HG03457 (cell line): ENCODE measurements at regions not wholly inside any gene's neighbourhood (a gene's known extent, or its start where the extent isn't known, plus 50 kb on each side); places are given as distances from the start of the nearest gene placed in this dataset.
"Not testable (repeated sequence)": the region's sequence is repeated elsewhere in the genome, so short reads cannot be mapped to it uniquely, and the experiment has no call there.

Experiments
- ATAC-seq: cut with Tn5 transposase; IDR thresholded peaks from one replicate; pipeline ENCODE4 v1.9.1; 2021; ENCODE audit warnings: moderate number of reproducible peaks; ENCODE audit not compliant: unreplicated experiment

DNA sequence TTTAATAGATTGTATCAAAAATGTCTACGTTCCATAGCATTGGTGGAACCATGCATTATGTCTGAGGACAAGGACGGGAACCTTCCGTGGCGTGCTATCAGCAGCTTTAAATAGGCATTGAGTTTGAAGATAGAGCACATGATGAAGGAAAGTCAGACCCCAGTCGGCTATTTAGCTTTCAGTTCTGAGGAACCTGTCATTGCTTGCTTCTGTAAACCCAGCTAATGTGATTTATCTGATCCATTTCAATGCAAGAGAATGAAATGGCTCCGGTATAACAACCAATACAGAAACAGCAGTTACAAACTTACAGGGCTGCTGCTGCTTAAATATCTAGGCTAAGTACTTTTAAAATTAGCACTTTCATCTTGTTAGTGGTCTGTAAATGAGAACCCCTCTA, 503.3 kb downstream of the RNF144A start:
- no peak for ATAC-seq

DNA sequence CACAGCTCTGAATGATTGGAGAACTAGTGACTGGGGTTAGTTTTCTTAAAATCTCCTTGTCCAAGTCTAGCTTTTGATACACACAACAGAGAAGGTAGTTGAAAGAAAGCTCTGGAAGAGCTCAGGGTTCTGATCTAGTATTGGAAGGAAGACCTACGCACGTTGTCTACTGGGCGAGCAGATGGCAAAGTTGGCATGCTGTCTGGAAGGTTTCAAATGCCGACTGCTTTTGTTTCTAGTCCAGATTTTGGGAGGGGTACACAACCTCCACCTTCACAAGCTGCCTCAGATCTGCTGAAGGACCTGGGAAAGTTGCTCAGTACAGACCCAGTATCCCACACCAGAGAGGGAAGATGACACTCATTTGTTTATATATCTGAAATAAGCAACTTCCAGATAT, 507.3 kb downstream of the RNF144A start:
- ATAC-seq, result no peak

DNA sequence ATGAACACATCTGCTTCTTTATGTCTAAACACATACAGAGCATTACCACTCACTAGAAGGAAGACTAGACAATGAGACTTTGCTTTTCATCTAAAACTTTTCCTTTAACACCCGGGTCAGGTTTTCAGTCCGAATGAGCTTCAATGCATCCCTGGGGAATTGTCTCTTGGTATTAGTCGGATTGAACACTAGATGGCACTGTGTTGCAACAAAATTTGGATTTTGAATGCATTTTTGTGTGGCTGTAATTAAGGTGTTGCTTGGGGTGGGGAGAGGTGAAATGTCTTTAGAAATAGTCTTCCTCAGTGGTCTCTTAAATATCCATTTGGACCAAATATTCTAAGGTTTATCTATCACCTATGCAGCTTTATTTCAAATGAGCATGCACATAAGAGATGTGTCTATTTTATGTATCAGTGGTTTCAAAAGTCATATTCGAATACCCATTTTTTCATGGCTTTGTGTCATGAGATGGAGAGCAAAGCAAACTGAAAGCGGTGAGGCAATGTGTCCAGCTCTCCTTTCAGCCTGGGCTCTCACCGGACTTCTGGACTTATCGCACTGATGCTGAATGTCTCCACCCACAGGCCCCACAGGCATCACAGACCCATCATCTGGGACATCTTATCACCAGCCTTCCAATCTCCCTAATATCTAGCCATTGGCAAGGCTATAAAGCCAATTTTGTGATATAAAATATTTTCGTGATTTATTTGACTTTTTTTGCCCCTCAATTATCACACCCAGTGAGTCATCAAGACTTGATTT, 510.3 kb downstream of the RNF144A start:
- ATAC-seq, result no peak

DNA sequence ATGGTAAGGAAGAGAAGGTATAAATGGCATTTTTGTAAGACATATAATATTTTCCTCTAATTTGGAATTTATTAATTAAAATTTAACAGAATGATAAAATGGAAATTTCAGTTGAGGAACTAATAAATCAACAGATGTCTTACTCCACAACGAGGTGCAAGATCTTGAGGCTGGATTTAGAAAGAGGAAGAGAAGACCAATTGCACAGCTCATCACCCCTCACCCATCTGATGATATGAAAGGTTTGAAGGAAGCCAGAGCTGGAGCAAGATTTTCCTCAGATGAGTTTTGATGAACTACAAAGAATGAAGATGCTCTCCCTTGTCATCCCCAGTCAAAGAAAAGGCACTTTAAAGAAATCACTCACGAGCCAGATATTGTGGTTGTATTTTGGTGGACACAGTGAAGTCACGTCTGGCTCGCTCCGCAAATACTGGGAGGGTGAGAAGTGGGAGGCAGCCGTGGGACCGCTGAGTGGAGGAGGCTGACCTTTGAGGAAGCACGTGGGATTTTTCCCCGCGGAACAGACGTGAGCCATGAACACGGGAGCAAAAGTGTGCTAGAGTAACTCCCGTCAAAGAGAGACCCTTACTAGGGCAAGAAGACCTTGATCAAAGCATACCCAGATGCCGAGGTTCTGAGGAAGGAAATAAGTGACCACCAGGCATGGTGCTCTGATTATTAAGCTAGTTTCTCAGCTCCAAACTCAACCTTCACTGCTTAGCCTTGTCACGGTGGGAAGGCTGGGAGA, 511.4 kb downstream of the RNF144A start:
- ATAC-seq, result no peak

DNA sequence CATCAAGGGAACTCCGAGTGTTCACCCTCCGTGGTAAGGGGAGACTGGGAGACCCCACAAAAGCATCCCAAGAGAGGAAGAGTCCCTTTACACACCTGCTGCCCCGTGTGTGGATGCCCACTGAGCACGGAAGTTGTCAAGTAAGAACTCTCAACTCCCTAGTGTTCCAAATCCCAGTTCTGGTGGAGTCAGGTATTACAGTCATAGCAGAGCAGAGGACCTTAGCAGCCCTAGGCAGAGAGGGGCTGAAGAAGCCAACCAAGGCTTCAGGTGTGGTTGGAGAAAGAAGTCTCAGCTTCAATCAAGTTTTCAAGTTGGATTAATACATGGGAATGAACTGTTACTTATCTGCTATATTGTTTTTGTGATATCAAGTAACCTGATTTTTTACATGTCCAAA, 512.5 kb downstream of the RNF144A start:
- no peak for ATAC-seq

DNA sequence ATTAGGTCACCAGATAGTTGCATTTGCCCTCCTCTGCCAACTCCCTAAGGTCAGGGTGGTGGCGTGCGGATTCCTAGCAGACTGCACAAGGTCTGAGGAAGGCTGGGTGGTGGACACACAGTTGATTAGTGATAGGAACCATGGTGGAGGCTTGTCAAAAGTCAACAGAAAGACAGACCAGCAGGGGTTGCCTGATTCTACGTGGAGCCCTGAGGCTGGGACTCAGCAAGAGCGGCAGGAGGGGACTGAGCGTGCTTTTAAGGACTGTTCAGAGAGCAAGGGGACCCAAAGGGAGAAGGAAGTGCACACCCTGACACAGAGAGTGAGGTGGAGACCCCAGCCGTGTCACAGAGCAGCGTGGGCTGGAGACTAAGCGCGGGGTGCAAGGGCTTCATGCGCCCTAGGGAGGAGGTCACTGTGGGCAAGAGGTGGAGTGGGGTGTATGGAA, 513.2 kb downstream of the RNF144A start:
- ATAC-seq, result no peak

DNA sequence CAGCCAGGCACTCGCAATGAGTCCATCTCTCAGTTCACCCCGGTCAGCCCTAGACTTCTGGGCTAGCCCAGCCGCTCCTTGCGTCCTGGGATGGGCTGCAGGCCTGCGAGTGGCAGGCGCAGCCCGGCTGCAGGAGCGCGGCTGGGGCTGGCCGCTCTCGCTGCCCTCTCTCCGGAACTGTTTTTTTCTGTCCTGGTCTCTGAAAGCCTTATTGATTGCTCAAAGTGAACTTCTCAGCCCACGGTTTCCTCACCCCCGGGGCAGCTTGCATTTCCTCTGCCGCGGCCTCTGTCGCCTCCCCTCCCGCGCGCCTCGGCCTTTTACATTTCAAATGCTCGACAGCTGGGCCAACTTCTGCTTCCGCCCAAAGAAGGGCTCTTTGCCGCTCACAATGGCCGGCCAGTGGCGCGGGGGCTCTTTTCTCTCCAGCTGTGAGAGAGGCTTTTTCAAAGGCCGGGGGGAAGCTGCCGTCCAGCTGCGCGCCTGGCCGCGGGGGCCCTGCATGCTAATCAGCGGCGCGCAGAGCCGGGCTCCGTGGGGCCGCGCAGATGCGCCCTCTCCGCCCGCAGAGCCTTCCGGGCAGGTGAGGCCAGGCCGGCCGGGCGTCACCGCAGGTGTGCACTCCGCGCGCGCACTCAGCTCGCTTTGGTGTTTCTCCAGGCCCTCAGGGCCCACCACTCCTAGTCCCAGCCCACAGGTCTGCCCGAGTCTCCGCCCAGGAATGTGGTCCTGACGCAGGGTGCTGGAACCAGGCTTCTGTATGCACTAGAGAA, 513.8 kb downstream of the RNF144A start:
- ATAC-seq, result no peak

DNA sequence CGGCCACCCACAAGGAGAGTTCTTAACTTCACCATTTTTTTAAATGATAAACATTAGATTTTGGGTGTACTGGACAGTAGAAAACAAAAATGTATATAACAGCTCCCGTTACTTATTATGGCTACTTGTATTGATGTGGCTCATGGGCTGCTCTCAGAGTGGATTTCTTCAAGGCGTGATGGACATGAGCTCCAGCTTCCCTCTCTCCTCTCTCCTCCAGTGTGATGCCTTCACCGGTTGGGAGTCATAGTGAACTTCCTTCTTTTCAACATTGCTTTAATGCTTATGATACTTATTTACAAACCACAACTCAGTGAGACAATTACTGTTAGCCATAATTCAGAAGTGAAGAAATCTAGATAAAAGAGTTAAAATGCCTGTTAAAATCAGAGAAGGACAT, 515.2 kb downstream of the RNF144A start:
- no peak for ATAC-seq

DNA sequence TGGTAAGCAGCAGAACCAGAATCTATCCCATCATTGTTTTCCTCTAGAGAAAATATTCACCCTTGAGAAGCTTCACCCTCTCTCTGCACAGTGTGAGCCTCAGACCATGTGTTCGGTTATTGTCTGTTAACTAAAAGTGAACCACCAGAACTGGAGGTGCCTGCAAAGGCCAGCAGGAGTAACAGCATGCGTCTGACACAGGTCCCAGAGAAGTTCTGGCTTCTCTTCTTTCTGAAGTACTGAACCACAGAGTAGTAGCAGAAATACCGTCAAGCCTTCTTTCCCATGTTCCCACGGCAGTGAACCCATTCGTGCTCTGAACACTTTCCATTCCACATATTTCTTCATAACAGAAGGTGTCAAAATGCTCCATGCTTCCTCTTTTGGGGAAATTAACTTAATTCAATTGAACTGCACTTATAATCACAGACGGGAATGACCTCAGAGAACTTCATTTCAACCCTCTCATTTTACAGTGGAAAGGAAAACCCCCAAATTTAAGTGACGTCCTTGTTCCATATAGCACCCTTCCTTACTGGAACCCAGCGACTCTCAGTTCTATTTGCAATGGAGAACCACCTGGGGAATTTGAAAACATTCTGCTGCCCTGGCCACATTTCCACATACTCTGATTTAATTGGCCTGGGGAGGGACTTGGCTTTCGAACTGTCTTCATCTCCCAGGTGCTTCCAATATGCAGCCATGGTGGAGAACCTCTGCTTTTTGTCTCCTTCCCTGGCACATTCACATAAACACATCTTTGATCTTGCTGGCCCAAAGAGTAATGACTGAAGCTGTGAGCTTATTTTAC, 519.1 kb downstream of the RNF144A start:
- ATAC-seq, result no peak

DNA sequence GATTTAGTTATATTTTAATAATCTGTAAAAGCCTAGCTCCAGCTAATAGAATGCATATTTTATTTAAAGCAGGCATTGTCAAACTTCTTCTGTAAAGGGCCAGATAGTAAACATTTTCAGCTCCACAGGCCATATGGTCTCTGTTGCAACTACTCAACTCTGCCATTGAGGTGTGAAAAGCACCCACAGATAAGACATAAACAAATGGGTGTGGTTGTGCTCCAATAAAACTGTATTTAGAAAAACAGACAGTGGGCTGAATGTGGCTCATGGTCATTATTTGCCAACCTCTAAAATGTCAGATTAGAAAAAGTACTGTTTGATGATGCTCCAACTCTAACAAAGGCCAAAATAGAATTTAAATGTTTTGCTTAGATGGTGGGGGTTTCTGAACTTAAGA, 519.9 kb downstream of the RNF144A start:
- no peak for ATAC-seq

DNA sequence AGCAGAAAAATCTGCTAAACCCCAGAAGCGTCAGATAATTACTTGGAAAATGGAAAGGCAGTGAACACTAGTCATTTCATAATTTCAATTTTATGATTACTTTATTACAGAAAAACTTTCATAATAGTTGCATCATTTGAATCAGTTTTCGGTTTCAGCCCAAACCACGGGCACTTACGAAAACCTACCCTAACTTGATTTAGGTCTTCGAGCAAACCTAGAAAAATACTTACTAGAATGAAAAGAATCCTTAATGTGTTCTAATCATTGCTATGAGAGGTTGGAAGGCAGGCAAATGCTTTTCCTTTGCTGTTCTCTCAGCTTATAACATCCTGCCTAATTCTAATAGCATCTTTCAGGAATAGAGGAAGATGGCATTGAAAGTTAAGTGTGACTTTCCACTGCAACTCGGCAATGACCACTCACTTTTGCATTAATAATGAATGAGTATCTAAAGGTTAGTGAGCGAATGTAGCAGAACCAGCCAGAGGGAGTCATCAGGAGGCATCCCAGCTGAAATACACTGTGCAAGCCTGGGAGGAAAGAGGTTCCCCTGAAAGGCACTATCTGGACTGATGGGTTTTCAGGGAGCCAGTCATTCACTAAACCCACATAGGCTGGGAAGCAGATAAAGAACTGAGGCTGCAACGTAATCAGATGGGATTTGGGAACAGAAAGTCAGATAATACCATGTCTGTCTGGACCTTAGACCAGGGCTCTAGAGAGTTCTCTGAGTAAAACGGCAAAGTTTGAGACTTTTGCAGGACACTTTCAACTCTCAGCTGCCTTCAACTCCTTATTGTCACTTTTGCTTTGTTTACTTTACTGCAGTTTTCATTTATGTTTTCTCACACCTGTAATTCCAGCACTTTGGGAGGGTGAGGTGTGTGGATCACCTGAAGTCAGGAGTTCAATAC, 520.8 kb downstream of the RNF144A start:
- ATAC-seq, result no peak

DNA sequence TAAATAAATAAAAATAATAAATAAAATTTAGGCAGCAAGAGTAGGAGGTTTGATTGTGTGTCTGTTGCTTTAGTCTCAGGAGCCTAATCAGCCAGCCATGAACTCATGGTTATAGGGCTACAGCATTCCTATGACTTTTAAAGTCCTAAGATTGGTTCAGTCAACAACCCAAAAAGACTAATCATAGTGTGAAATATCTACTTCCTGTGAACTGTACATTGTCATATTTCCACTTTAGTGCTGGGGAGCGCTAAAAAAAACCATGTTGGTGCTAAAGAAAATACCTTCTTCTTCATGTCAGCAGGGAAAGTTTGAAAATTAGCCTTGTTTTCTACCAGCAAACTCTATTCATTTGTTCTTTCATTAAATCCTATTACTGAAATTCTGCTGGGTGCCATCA, 521.6 kb downstream of the RNF144A start:
- ATAC-seq, result no peak

DNA sequence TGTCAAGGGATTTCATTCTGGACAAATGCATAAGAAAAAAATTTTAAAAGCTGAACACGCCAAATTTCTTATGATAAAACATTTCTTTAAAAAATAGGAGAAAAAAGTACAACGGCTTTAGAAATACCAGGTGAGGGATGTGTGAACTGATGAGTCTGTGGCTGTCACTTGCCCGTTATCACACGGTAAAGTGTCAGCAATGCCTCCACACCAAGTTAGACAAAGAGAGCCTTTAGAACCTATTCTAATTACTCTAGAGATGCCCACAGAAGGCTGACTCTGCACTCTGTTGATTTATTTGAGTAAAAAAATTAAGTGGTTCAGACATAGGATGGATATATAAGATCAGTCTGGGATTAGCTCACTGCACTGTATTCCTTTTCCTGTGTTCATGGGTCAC, 523.8 kb downstream of the RNF144A start:
- no peak for ATAC-seq

DNA sequence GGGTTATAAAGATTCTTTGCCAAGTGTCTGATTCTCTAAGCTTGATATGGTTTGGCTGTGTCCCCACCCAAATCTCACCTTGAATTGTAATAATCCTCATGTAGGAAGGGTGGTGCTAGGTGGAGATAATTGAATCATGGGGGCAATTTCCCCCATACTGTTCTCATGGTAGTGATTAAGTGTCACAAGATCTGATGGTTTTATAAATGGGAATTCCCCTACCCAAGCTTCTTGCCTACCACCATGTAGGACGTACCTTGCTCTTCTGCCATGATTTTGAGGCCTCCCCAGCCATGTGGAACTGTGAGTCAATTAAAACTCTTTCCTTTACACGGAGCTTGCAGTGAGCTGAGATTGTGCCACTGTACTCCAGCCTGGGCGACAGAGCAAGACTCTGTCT, 524.6 kb downstream of the RNF144A start:
- ATAC-seq, result not testable (repeated sequence)

DNA sequence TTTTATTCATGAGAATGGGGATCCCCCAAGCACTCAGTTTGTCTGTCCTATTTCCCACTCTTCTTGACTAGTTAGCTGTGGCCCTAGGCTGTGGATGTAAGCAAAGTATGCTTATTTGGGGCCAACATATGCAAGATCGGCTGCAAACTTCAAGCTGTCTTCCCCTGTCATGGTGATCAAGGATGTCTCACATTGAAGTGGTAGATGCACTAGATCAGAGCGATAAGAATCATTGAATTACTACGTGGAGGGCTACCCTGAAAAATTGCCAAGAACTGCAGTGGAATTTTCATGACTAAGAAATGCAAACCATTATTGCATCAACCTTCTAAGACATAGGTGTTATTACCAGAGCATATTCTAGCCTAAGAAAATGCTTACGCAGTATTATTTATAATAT, 527.4 kb downstream of the RNF144A start:
- no peak for ATAC-seq

DNA sequence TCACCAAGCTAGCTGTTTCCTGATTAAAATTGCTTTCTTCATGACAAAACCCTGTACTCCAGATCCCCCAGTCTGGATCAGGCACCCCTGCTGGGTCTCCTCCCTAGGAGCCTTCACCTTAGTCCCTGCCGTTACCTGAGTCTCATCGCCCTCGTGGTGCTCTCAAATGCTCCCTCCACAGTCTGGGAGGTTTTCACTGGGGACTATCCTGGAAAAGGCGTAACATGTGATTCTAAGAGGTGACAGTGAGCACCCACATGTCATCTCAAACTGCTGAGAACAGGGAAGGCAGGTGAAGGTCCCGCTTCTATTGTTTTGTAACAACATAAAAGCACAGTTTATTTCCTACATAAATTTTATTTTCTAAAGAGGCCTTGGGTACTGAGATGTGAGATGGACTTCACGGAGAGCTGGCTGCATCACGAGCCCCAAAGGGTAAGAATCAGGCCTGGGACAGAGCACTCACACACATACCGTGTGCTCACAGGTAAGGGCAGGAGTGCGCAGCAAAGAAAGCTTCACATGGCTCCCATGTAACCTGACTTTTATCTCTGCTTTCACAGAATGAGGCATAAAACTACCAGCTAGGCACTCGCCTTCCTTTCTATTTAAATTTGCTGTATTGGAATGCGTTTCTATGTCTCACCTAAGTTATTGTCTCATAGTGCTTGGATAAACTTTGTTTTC, 531.5 kb downstream of the RNF144A start:
- ATAC-seq, result no peak

DNA sequence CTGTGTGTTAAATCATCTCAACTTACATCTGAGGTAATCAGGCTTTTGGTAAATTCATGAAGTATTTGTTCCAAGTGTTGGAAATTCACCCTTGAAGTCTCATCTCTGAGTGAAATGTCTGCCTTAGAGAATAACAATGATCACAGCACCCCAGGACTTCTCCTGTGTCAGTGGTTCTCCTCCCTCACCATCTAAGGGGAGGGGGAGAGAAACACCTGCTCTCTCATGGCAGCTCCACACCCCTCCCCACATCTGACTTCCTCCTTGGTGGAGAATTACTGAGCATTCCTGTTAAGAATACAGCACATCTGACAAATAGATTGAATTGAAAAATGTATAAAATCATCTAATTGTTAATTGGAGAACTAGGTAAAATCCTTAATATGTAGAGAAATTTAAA, 532.1 kb downstream of the RNF144A start:
- no peak for ATAC-seq

DNA sequence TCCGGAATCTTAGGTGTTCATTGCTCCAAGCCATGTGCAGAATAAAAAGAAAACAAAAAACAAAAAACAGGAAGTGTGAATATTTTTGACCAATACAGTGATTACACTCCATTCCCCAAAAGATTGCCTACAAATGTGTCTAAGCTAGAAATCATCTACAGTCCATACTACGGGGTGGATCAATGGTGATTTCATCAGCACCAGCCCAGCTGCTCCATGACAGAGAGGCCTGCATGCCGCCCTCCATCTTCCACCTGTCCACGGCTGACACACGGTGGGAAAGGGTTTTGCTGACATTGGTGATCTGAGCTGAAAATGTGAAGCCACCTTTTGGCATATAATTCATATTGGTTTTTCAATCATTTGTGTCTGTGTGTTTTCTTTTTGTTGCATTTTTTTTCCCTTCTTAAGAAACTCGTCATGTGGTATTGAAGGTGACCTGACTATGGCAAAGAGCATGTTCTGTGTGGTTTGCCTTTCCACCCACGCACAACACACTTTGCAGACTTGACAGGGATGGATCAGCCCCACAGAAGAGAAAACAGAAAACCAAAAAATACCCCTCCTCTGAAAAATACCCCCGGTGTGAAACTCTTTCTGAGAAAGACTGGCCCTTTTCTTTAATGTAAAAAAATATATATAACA, 533.1 kb downstream of the RNF144A start:
- no peak for ATAC-seq

DNA sequence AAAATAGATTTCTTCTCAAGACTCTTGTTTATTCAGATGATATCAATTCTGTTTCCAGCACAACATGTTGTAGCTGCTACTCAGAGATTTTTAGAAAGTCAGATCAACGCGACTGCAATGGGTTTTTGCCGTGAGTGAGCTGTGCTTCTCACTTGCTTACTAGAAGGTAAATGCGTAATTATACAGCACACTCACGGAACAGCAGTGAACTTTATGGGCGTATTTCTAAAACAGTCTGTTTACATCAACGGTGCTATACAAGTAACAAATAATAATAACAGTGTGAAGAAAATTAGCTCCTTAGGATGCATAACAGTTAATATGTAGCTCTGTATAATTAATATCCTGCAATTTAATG, 533.6 kb downstream of the RNF144A start:
- no peak for ATAC-seq
